ENCODE measurements at regions not wholly inside any gene's neighbourhood (a gene's known extent, or its start where the extent isn't known, plus 50 kb on each side); places are given as distances from the start of the nearest gene placed in this dataset.
"Not testable (repeated sequence)": the region's sequence is repeated elsewhere in the genome, so short reads cannot be mapped to it uniquely, and the experiment has no call there.

- H3K27ac ChIP-seq (ENCODE audit: low read depth, low read length, severe bottlenecking); H3K4me3 ChIP-seq (ENCODE audit: extremely low read depth, insufficient read depth, low read length, poor library complexity, severe bottlenecking); H3K36me3 ChIP-seq (ENCODE audit: control insufficient read depth, insufficient read depth, low read length); H3K9me3 ChIP-seq (ENCODE audit: control insufficient read depth, low read length); H3K4me1 ChIP-seq (ENCODE audit: control insufficient read depth, insufficient read depth, low read length, poor library complexity, severe bottlenecking): not testable (repeated sequence)
- 100% methylated on average over 1 of the region's 1 CpG; no CpG with 5 or more reads in 1 of the 2 experiments for WGBS, 2 experiments (ENCODE audit: insufficient coverage in 2 of 2)
Observed at GRCh38 chr15:81822587-81822986, 223.2 kb downstream of the MEX3B start.

- Histone ChIP-seq H3K4me1 (ENCODE audit: control insufficient read depth, insufficient read depth, low read length, poor library complexity, severe bottlenecking) (no peaks in the 10 kb centered on the region), H3K9me3 (ENCODE audit: control insufficient read depth, low read length) (no peaks in the 10 kb centered on the region), H3K27ac (ENCODE audit: low read depth, low read length, severe bottlenecking) (no peak overlapping the region), H3K36me3 (ENCODE audit: control insufficient read depth, insufficient read depth, low read length) (no peaks in the 10 kb centered on the region), H3K4me3 (ENCODE audit: extremely low read depth, insufficient read depth, low read length, poor library complexity, severe bottlenecking) (no peak overlapping the region)
- 94 to 96% methylated on average over 2 of the region's 5 CpGs for WGBS, 2 experiments (ENCODE audit: insufficient coverage in 2 of 2)
Observed at GRCh38 chr15:81819924-81820635, 225.7 kb downstream of the MEX3B start.

- Histone ChIP-seq H3K4me1 (ENCODE audit: control insufficient read depth, insufficient read depth, low read length, poor library complexity, severe bottlenecking) (no peaks in the 10 kb centered on the region), H3K36me3 (ENCODE audit: control insufficient read depth, insufficient read depth, low read length) (no peaks in the 10 kb centered on the region), H3K27ac (ENCODE audit: low read depth, low read length, severe bottlenecking) (no peak overlapping the region), H3K9me3 (ENCODE audit: control insufficient read depth, low read length) (no peaks in the 10 kb centered on the region), H3K4me3 (ENCODE audit: extremely low read depth, insufficient read depth, low read length, poor library complexity, severe bottlenecking) (no peak overlapping the region)
- 84 to 91% methylated on average over 5 to 7 of the region's 7 CpGs for WGBS, 2 experiments (ENCODE audit: insufficient coverage in 2 of 2)
Observed at GRCh38 chr15:81814882-81815455, 230.8 kb downstream of the MEX3B start.

- H3K36me3 ChIP-seq (ENCODE audit: control insufficient read depth, insufficient read depth, low read length): no peaks in the 10 kb centered on the region
- no peak overlapping the region for H3K27ac ChIP-seq (ENCODE audit: low read depth, low read length, severe bottlenecking)
- WGBS, 2 experiments (ENCODE audit: insufficient coverage in 2 of 2): no CpG with 5 or more reads among the region's 3 CpGs
- no peaks in the 10 kb centered on the region for H3K4me1 ChIP-seq (ENCODE audit: control insufficient read depth, insufficient read depth, low read length, poor library complexity, severe bottlenecking)
- no peak overlapping the region for H3K4me3 ChIP-seq (ENCODE audit: extremely low read depth, insufficient read depth, low read length, poor library complexity, severe bottlenecking)
- no peaks in the 10 kb centered on the region for H3K9me3 ChIP-seq (ENCODE audit: control insufficient read depth, low read length)
Observed at GRCh38 chr15:81813215-81813614, 232.6 kb downstream of the MEX3B start.

- H3K4me3 ChIP-seq (ENCODE audit: extremely low read depth, insufficient read depth, low read length, poor library complexity, severe bottlenecking): no peak overlapping the region
- no peak overlapping the region for H3K27ac ChIP-seq (ENCODE audit: low read depth, low read length, severe bottlenecking)
- no peaks in the 10 kb centered on the region for H3K36me3 ChIP-seq (ENCODE audit: control insufficient read depth, insufficient read depth, low read length)
- H3K9me3 ChIP-seq (ENCODE audit: control insufficient read depth, low read length): no peaks in the 10 kb centered on the region
- WGBS, 2 experiments (ENCODE audit: insufficient coverage in 2 of 2): 95 to 98% methylated on average over 6 to 7 of the region's 7 CpGs
- no peaks in the 10 kb centered on the region for H3K4me1 ChIP-seq (ENCODE audit: control insufficient read depth, insufficient read depth, low read length, poor library complexity, severe bottlenecking)
Observed at GRCh38 chr15:81812456-81812855, 233.4 kb downstream of the MEX3B start.

- no peaks in the 10 kb centered on the region for H3K36me3 ChIP-seq (ENCODE audit: control insufficient read depth, insufficient read depth, low read length)
- 88 to 92% methylated on average over 1 to 2 of the region's 6 CpGs for WGBS, 2 experiments (ENCODE audit: insufficient coverage in 2 of 2)
- H3K4me3 ChIP-seq (ENCODE audit: extremely low read depth, insufficient read depth, low read length, poor library complexity, severe bottlenecking): no peak overlapping the region
Observed at GRCh38 chr15:81811736-81812135, 234.1 kb downstream of the MEX3B start.

GRCh38 chr15:81809543-81809942, 236.3 kb downstream of the MEX3B start:
- Histone ChIP-seq H3K4me1 (ENCODE audit: control insufficient read depth, insufficient read depth, low read length, poor library complexity, severe bottlenecking) (no peaks in the 10 kb centered on the region), H3K4me3 (ENCODE audit: extremely low read depth, insufficient read depth, low read length, poor library complexity, severe bottlenecking) (no peak overlapping the region), H3K36me3 (ENCODE audit: control insufficient read depth, insufficient read depth, low read length) (no peaks in the 10 kb centered on the region), H3K27ac (ENCODE audit: low read depth, low read length, severe bottlenecking) (no peak overlapping the region), H3K9me3 (ENCODE audit: control insufficient read depth, low read length) (no peaks in the 10 kb centered on the region)
- WGBS, 2 experiments (ENCODE audit: insufficient coverage in 2 of 2): 80 to 83% methylated on average over 1 of the region's 4 CpGs

More at GRCh38 chr15:81811736-81812135, 234.1 kb downstream of the MEX3B start:
- Histone ChIP-seq H3K27ac (ENCODE audit: low read depth, low read length, severe bottlenecking) (no peak overlapping the region), H3K9me3 (ENCODE audit: control insufficient read depth, low read length) (no peaks in the 10 kb centered on the region), H3K4me1 (ENCODE audit: control insufficient read depth, insufficient read depth, low read length, poor library complexity, severe bottlenecking) (no peaks in the 10 kb centered on the region)

- Histone ChIP-seq H3K9me3 (ENCODE audit: control insufficient read depth, low read length) (no peaks in the 10 kb centered on the region), H3K4me3 (ENCODE audit: extremely low read depth, insufficient read depth, low read length, poor library complexity, severe bottlenecking) (no peak overlapping the region), H3K36me3 (ENCODE audit: control insufficient read depth, insufficient read depth, low read length) (no peaks in the 10 kb centered on the region), H3K27ac (ENCODE audit: low read depth, low read length, severe bottlenecking) (no peak overlapping the region), H3K4me1 (ENCODE audit: control insufficient read depth, insufficient read depth, low read length, poor library complexity, severe bottlenecking) (no peaks in the 10 kb centered on the region)
- 77 to 94% methylated on average over 2 to 3 of the region's 3 CpGs for WGBS, 2 experiments (ENCODE audit: insufficient coverage in 2 of 2)
Observed at GRCh38 chr15:81807806-81808205, 238.0 kb downstream of the MEX3B start.

GRCh38 chr15:81807186-81807585, 238.6 kb downstream of the MEX3B start:
- Histone ChIP-seq H3K4me3 (ENCODE audit: extremely low read depth, insufficient read depth, low read length, poor library complexity, severe bottlenecking) (no peak overlapping the region), H3K9me3 (ENCODE audit: control insufficient read depth, low read length) (no peaks in the 10 kb centered on the region), H3K4me1 (ENCODE audit: control insufficient read depth, insufficient read depth, low read length, poor library complexity, severe bottlenecking) (no peaks in the 10 kb centered on the region), H3K27ac (ENCODE audit: low read depth, low read length, severe bottlenecking) (no peak overlapping the region), H3K36me3 (ENCODE audit: control insufficient read depth, insufficient read depth, low read length) (no peaks in the 10 kb centered on the region)
- WGBS, 2 experiments (ENCODE audit: insufficient coverage in 2 of 2): 95 to 100% methylated on average over 1 to 2 of the region's 2 CpGs

GRCh38 chr15:81795899-81796298, 249.9 kb downstream of the MEX3B start:
- H3K36me3 ChIP-seq (ENCODE audit: control insufficient read depth, insufficient read depth, low read length): no peaks in the 10 kb centered on the region
- no peak overlapping the region for H3K4me3 ChIP-seq (ENCODE audit: extremely low read depth, insufficient read depth, low read length, poor library complexity, severe bottlenecking)
- H3K27ac ChIP-seq (ENCODE audit: low read depth, low read length, severe bottlenecking): no peak overlapping the region
- WGBS, 2 experiments (ENCODE audit: insufficient coverage in 2 of 2): 100% methylated on average over 1 of the region's 1 CpG; no CpG with 5 or more reads in 1 of the 2 experiments
- H3K4me1 ChIP-seq (ENCODE audit: control insufficient read depth, insufficient read depth, low read length, poor library complexity, severe bottlenecking): no peaks in the 10 kb centered on the region
- no peaks in the 10 kb centered on the region for H3K9me3 ChIP-seq (ENCODE audit: control insufficient read depth, low read length)

GRCh38 chr15:81792646-81793045, 253.2 kb downstream of the MEX3B start:
- WGBS, 2 experiments (ENCODE audit: insufficient coverage in 2 of 2): 94% methylated on average over 2 of the region's 2 CpGs; no CpG with 5 or more reads in 1 of the 2 experiments
- H3K4me1 ChIP-seq (ENCODE audit: control insufficient read depth, insufficient read depth, low read length, poor library complexity, severe bottlenecking): no peaks in the 10 kb centered on the region
- H3K4me3 ChIP-seq (ENCODE audit: extremely low read depth, insufficient read depth, low read length, poor library complexity, severe bottlenecking): no peak overlapping the region
- H3K9me3 ChIP-seq (ENCODE audit: control insufficient read depth, low read length): no peaks in the 10 kb centered on the region
- no peak overlapping the region for H3K27ac ChIP-seq (ENCODE audit: low read depth, low read length, severe bottlenecking)
- no peaks in the 10 kb centered on the region for H3K36me3 ChIP-seq (ENCODE audit: control insufficient read depth, insufficient read depth, low read length)
